ENCODE measurements at regions not wholly inside any gene's neighbourhood (a gene's known extent, or its start where the extent isn't known, plus 50 kb on each side); places are given as distances from the start of the nearest gene placed in this dataset.

DNA sequence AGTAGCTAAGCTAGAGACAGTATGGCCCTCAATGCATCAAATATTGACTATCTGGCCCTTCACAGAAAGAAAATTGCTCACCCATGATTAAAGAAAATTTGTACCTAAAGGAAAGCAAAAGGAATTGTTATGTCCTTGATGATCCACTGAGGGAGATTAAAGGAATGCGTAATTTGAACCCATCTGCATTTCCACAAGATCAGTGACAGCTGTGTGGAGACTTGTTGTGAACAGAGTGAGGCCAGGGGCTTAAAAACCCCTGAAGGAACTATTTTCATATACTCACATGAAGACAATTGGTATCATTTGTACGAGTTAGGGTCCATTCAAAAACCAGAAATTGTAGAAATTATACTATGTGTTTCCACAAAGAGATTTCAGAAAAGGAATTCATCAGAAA is 1908.1 kb upstream of the SEL1L start:
- TF ChIP-seq CTCF (IDR thresholded peaks at IDR 0.05) (no peak), POLR2A (IDR thresholded peaks at IDR 0.05) (no peak)
